Fibroblast of lung (primary cell): ENCODE measurements at regions not wholly inside any gene's neighbourhood (a gene's known extent, or its start where the extent isn't known, plus 50 kb on each side); places are given as distances from the start of the nearest gene placed in this dataset.

Experiments used
- EZH2 ChIP-seq: IDR thresholded peaks from 2 replicates; pipeline ENCODE4 v1.5.1; 2012; ENCODE audit warnings: low read length, control low read depth, mild to moderate bottlenecking; ENCODE audit errors: missing control alignments
- TF ChIP-seq, protein P1 (sequence below), 2 donors: IDR thresholded peaks in 1 of 2; conservative IDR thresholded peaks in 1 of 2; 1 replicate in 1 of 2; 2 replicates in 1 of 2; pipeline ENCODE4 v1.5.1; 2011 to 2012; ENCODE audit warnings: low read length in 2 of 2, control low read depth in 1 of 2, inconsistent platforms in 1 of 2, low read depth in 1 of 2, mild to moderate bottlenecking in 1 of 2

DNA sequence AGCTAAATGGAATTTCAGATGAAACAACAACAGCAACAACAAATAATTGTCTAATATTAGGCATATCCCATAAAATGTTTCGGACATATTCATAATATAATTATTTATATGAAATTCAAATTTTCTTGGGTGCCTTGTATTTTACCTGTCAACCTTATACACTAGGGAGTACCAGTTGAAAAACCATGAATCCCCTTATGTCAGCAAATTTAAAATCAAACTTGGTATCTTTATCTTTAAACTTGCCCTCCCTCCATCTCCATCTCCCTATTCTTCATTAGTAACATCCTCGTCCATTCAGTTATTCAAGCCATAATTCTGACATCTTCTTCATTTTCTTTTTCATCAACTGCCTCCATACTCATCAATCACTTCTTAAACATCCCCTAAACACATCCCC, 974.5 kb upstream of the HS3ST1 start:
- TF ChIP-seq, protein P1, sequence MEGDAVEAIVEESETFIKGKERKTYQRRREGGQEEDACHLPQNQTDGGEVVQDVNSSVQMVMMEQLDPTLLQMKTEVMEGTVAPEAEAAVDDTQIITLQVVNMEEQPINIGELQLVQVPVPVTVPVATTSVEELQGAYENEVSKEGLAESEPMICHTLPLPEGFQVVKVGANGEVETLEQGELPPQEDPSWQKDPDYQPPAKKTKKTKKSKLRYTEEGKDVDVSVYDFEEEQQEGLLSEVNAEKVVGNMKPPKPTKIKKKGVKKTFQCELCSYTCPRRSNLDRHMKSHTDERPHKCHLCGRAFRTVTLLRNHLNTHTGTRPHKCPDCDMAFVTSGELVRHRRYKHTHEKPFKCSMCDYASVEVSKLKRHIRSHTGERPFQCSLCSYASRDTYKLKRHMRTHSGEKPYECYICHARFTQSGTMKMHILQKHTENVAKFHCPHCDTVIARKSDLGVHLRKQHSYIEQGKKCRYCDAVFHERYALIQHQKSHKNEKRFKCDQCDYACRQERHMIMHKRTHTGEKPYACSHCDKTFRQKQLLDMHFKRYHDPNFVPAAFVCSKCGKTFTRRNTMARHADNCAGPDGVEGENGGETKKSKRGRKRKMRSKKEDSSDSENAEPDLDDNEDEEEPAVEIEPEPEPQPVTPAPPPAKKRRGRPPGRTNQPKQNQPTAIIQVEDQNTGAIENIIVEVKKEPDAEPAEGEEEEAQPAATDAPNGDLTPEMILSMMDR (conservative IDR thresholded peaks at IDR 0.05 in 1 of 2, IDR thresholded peaks at IDR 0.05 in 1 of 2; ENCODE audit: low read depth in 1 of 2, low read length in 2 of 2), result no peak
- TF ChIP-seq EZH2, result no peak
